Renal pelvis (tissue), 1 donor: ENCODE measurements at regions not wholly inside any gene's neighbourhood (a gene's known extent, or its start where the extent isn't known, plus 50 kb on each side); places are given as distances from the start of the nearest gene placed in this dataset.

Experiments
- DNase-seq: peaks from one replicate; pipeline ENCODE4 v3.0.0-alpha.2; 2013

- DNase-seq, result no peak
Observed at GRCh38 chr4:11268149-11268548, 160.5 kb downstream of the HS3ST1 start.

GRCh38 chr4:11264841-11265240 is 163.9 kb downstream of the HS3ST1 start:
- DNase-seq, result no peak

GRCh38 chr4:11264346-11264745 is 164.3 kb downstream of the HS3ST1 start:
- DNase-seq, result no peak

- DNase-seq, result no peak
Observed at GRCh38 chr4:11263208-11263607, 165.5 kb downstream of the HS3ST1 start.

GRCh38 chr4:11261066-11261850 is 167.4 kb downstream of the HS3ST1 start:
- no peak for DNase-seq

- DNase-seq, result no peak
Observed at GRCh38 chr4:11259837-11260236, 168.9 kb downstream of the HS3ST1 start.

- no peak for DNase-seq
Observed at GRCh38 chr4:11252149-11252548, 176.5 kb downstream of the HS3ST1 start.

GRCh38 chr4:11250510-11250909 is 178.2 kb downstream of the HS3ST1 start:
- DNase-seq, result no peak

GRCh38 chr4:11232015-11232414 is 196.7 kb downstream of the HS3ST1 start:
- peak; percentile 47 for DNase-seq

GRCh38 chr4:11230866-11231265 is 197.8 kb downstream of the HS3ST1 start:
- DNase-seq, result no peak

GRCh38 chr4:11228530-11228929 is 200.2 kb downstream of the HS3ST1 start:
- DNase-seq, result no peak

- peak; percentile 61 for DNase-seq
Observed at GRCh38 chr4:11223311-11223710, 205.4 kb downstream of the HS3ST1 start.

- no peak for DNase-seq
Observed at GRCh38 chr4:11218692-11219091, 210.0 kb downstream of the HS3ST1 start.

GRCh38 chr4:11216520-11216919 is 212.2 kb downstream of the HS3ST1 start:
- no peak for DNase-seq

- no peak for DNase-seq
Observed at GRCh38 chr4:11214281-11214680, 214.4 kb downstream of the HS3ST1 start.

GRCh38 chr4:11209826-11210225 is 218.9 kb downstream of the HS3ST1 start:
- no peak for DNase-seq

GRCh38 chr4:11201256-11201655 is 227.4 kb downstream of the HS3ST1 start:
- DNase-seq, result no peak

- no peak for DNase-seq
Observed at GRCh38 chr4:11198516-11199305, 230.0 kb downstream of the HS3ST1 start.

GRCh38 chr4:11197631-11198341 is 230.9 kb downstream of the HS3ST1 start:
- DNase-seq, result no peak

- DNase-seq, result no peak
Observed at GRCh38 chr4:11196927-11197522, 231.7 kb downstream of the HS3ST1 start.

- no peak for DNase-seq
Observed at GRCh38 chr4:11194431-11194830, 234.3 kb downstream of the HS3ST1 start.

GRCh38 chr4:11189756-11190155 is 238.9 kb downstream of the HS3ST1 start:
- DNase-seq, result no peak
